Gastrocnemius medialis (tissue), 4 donors: ENCODE measurements at regions not wholly inside any gene's neighbourhood (a gene's known extent, or its start where the extent isn't known, plus 50 kb on each side); places are given as distances from the start of the nearest gene placed in this dataset.

Experiments used
- ATAC-seq, 2 donors: fragments of 150-250 bp; one replicate each; pipeline ENCODE4 v1.9.1; 2016
- DNase-seq, 2 donors: peaks; one replicate each; pipeline ENCODE4 v3.0.0-alpha.2; 2019
- H3K27ac ChIP-seq, 4 donors: fragments of 200-600 bp; sonication (generic); 1 replicate in 1 of 4; 2 replicates in 3 of 4; pipeline ENCODE4 v1.5.1; 2016 to 2018; ENCODE audit warnings: mild to moderate bottlenecking in 2 of 4, moderate library complexity in 1 of 4
- H3K27me3 ChIP-seq, 3 donors: fragments of 200-600 bp; sonication (generic) in 2 of 3; 1 replicate in 1 of 3; 2 replicates in 2 of 3; pipeline versions ENCODE4 v1.5.1 to v1.6.0; 2016 to 2019; ENCODE audit warnings: mild to moderate bottlenecking in 1 of 3, moderate library complexity in 1 of 3
- H3K36me3 ChIP-seq, 2 donors: fragments of 200-600 bp; sonication (generic) in 1 of 2; one replicate each; pipeline ENCODE4 v1.5.1; 2017 to 2018
- H3K4me1 ChIP-seq, 2 donors: fragments of 200-600 bp; sonication (generic) in 1 of 2; one replicate each; pipeline ENCODE4 v1.5.1; 2016 to 2017; ENCODE audit warnings: mild to moderate bottlenecking in 2 of 2
- H3K4me3 ChIP-seq, 4 donors: fragments of 200-600 bp; sonication (generic) in 3 of 4; 1 replicate in 1 of 4; 2 replicates in 3 of 4; pipeline ENCODE4 v1.5.1; 2016 to 2019; ENCODE audit warnings: mild to moderate bottlenecking in 2 of 4
- H3K9me3 ChIP-seq, 3 donors: fragments of 200-600 bp; sonication (generic) in 2 of 3; 1 replicate in 1 of 3; 2 replicates in 2 of 3; pipeline ENCODE4 v1.5.1; 2016 to 2019
- POLR2A ChIP-seq, 2 donors: fragments of 450-650 bp; IDR thresholded peaks; one replicate each; pipeline ENCODE4 v1.6.1; 2017; ENCODE audit warnings: antibody characterized with exemption in 2 of 2, mild to moderate bottlenecking in 2 of 2, moderate library complexity in 2 of 2
- in situ Hi-C, 4 donors: fragments of 200-750 bp; cut with MboI; loops; one replicate each; pipeline versions ENCODE4 v1.15.0 to v1.8.0; 2017; ENCODE audit warnings: low sequenced_read_pairs in 4 of 4
- intact Hi-C: fragments of 100-400 bp; cut with DNase I; formaldehyde crosslinking; loops from one replicate; pipeline ENCODE4 v1.15.1; 2023; ENCODE audit warnings: low total_unique reads
- TF ChIP-seq, protein P1 (sequence below), 5 experiments: fragments of 450-650 bp in 3 of 5; fragments of 200-600 bp in 2 of 5; sonication (generic) in 2 of 5; IDR thresholded peaks in 4 of 5; conservative IDR thresholded peaks in 1 of 5; 1 replicate in 4 of 5; 2 replicates in 1 of 5; pipeline ENCODE4 v1.5.1; 2016 to 2019; ENCODE audit warnings: antibody characterized with exemption in 5 of 5, mild to moderate bottlenecking in 3 of 5, moderate library complexity in 3 of 5

DNA sequence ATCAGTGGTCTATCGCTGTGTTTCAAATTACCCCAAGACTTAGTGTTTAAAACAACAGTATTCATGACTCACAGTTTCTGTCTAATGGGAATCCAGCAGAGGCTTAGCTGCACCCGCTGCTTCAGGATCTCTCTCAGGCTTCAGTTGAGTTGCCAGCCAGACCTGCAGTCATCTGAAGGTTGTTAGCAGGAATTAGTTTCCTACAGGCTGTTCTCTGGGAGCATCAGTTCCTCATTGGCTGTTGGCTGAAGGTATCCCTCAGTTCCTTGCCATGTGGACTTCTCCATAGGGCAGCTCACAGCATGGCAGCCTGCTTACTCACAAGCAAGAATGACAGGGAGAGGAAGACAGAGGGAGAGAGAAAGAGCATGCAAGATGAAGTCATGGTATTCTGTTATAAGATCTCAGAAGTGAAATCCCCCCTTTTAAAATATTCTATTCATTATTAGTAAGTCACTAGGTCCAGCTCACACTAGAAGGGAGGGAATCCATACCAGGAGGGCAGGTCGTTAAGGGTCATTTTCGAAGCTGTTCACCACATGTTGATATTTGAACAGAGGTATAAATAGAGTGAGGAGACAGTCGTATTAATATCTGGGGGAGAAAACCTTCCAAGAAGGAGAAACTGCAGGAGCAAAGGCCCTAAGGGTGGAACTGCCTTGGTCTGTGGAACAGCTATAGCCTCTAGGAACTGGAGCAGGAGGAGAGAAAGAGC is 473.9 kb upstream of the PPP2R3A start:
- Histone ChIP-seq H3K36me3 (no peaks in the 10 kb centered on the region), H3K27me3 (no peaks in the 10 kb centered on the region), H3K27ac (peak overlapping the region in 1 of 4 donors; percentile 36), H3K4me1 (peaks cover 0 to 7% of the 10 kb centered on the region in 2 donors), H3K4me3 (no peak overlapping the region), H3K9me3 (no peaks in the 10 kb centered on the region)
- in situ Hi-C loops (loop anchor here in 1 of 4 donors (10.0 kb wide), 1 partner anchor 707 kb away; no protein-coding TSS in a partner anchor), intact Hi-C loops (no loop called here)
- TF ChIP-seq POLR2A (IDR thresholded peaks at IDR 0.05) = no peak
- TF ChIP-seq, protein P1, sequence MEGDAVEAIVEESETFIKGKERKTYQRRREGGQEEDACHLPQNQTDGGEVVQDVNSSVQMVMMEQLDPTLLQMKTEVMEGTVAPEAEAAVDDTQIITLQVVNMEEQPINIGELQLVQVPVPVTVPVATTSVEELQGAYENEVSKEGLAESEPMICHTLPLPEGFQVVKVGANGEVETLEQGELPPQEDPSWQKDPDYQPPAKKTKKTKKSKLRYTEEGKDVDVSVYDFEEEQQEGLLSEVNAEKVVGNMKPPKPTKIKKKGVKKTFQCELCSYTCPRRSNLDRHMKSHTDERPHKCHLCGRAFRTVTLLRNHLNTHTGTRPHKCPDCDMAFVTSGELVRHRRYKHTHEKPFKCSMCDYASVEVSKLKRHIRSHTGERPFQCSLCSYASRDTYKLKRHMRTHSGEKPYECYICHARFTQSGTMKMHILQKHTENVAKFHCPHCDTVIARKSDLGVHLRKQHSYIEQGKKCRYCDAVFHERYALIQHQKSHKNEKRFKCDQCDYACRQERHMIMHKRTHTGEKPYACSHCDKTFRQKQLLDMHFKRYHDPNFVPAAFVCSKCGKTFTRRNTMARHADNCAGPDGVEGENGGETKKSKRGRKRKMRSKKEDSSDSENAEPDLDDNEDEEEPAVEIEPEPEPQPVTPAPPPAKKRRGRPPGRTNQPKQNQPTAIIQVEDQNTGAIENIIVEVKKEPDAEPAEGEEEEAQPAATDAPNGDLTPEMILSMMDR (IDR thresholded peaks at IDR 0.05 in 4 of 5, conservative IDR thresholded peaks at IDR 0.05 in 1 of 5) = no peak
- ATAC-seq = peak in 1 of 2 donors; percentile 87
- DNase-seq = peak in 1 of 2 donors; percentile 15

DNA sequence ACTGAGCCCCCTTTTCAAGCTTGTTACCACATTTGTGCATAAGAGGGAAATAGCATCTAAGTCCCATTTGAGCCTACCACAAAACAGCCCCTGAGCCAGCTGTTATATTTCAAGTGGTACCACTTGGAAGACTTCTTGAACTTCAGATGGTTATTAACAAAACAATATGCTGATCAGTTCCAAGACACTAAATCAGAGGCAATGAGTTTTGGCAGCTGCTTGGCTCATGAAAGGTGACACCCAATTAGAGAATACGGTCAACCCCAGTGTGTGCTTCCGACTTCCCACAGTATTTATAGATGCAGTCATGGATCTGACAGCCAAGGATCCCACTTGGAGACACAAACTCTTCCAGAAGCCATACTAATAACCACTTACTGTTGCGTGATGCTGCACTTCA is 469.6 kb upstream of the PPP2R3A start:
- H3K9me3 ChIP-seq = no peaks in the 10 kb centered on the region
- H3K36me3 ChIP-seq = no peaks in the 10 kb centered on the region
- no peak for TF ChIP-seq POLR2A (IDR thresholded peaks at IDR 0.05)
- TF ChIP-seq, protein P1 (IDR thresholded peaks at IDR 0.05 in 4 of 5, conservative IDR thresholded peaks at IDR 0.05 in 1 of 5) = no peak
- H3K4me3 ChIP-seq = no peak overlapping the region
- H3K27ac ChIP-seq = no peak overlapping the region
- H3K27me3 ChIP-seq = no peaks in the 10 kb centered on the region
- in situ Hi-C loops (loop anchor here in 1 of 4 donors (10.0 kb wide), 1 partner anchor 711 kb away; no protein-coding TSS in a partner anchor), intact Hi-C loops (no loop called here)
- peaks cover 0 to 7% of the 10 kb centered on the region in 2 donors for H3K4me1 ChIP-seq
- ATAC-seq = no peak
- no peak for DNase-seq

DNA sequence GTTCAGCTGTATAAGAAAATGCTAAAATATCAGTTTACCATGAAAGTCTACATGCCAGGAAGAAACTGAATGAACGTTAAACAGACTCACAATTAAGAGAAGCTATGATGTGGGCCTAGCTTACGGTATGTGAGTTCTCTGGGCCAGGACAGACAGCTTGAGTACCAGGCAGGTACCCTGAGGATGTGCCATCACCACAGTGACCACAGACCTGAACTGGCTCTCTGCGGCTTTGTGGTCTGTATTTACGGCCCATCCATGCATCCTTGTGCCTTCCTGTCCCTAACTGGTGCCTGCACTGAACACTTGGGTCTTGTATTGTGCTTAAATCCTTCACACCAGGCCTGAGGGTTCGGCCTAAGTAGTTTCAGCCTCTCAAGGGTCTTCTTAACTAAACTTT is 467.5 kb upstream of the PPP2R3A start:
- DNase-seq = no peak
- intact Hi-C loops = no loop called here
- H3K27me3 ChIP-seq = no peaks in the 10 kb centered on the region
- no peaks in the 10 kb centered on the region for H3K36me3 ChIP-seq
- H3K27ac ChIP-seq = no peak overlapping the region
- no peak for ATAC-seq
- no peak overlapping the region for H3K4me3 ChIP-seq
- no peaks in the 10 kb centered on the region for H3K9me3 ChIP-seq
- H3K4me1 ChIP-seq = no peaks in the 10 kb centered on the region
- TF ChIP-seq, protein P1 (IDR thresholded peaks at IDR 0.05 in 4 of 5, conservative IDR thresholded peaks at IDR 0.05 in 1 of 5) = no peak
- TF ChIP-seq POLR2A (IDR thresholded peaks at IDR 0.05) = no peak
- in situ Hi-C loops = loop anchor here in 1 of 4 donors (10.0 kb wide), 1 partner anchor 713 kb away; no protein-coding TSS in a partner anchor

- in situ Hi-C loops (loop anchor here in 1 of 4 donors (10.0 kb wide), 1 partner anchor 715 kb away; no protein-coding TSS in a partner anchor), intact Hi-C loops (no loop called here)
- Histone ChIP-seq H3K36me3 (no peaks in the 10 kb centered on the region), H3K9me3 (no peaks in the 10 kb centered on the region), H3K27me3 (peaks cover 0 to 2% (median 0%) of the 10 kb centered on the region in 3 donors), H3K4me1 (peaks cover 0 to 5% of the 10 kb centered on the region in 2 donors), H3K27ac (no peak overlapping the region), H3K4me3 (no peak overlapping the region)
- DNase-seq (no peak), ATAC-seq (no peak)
- TF ChIP-seq POLR2A (IDR thresholded peaks at IDR 0.05) = no peak
- TF ChIP-seq, protein P1 (IDR thresholded peaks at IDR 0.05 in 4 of 5, conservative IDR thresholded peaks at IDR 0.05 in 1 of 5) = no peak
These were observed 466.1 kb upstream of the PPP2R3A start for GRCh38 chr3:135499426-135499825.
